ENCODE measurements at regions not wholly inside any gene's neighbourhood (a gene's known extent, or its start where the extent isn't known, plus 50 kb on each side); places are given as distances from the start of the nearest gene placed in this dataset.
"Not testable (repeated sequence)": the region's sequence is repeated elsewhere in the genome, so short reads cannot be mapped to it uniquely, and the experiment has no call there.

GRCh38 chr12:5272018-5272785 lies 159.7 kb upstream of the NTF3 start:
- Histone ChIP-seq H3K4me3 (ENCODE audit: severe bottlenecking) (no peak overlapping the region), H3K27me3 (ENCODE audit: insufficient read depth, poor library complexity, severe bottlenecking) (no peaks in the 10 kb centered on the region), H3K36me3 (ENCODE audit: low read depth) (no peaks in the 10 kb centered on the region), H3K4me1 (ENCODE audit: insufficient read depth, poor library complexity, severe bottlenecking) (no peaks in the 10 kb centered on the region), H3K27ac (ENCODE audit: poor library complexity, severe bottlenecking) (no peak overlapping the region), H3K9me3 (ENCODE audit: severe bottlenecking) (no peaks in the 10 kb centered on the region)
- ATAC-seq (ENCODE audit: low read depth) (no peak), DNase-seq (ENCODE audit: low spot score) (no peak)
- TF ChIP-seq, protein P1, sequence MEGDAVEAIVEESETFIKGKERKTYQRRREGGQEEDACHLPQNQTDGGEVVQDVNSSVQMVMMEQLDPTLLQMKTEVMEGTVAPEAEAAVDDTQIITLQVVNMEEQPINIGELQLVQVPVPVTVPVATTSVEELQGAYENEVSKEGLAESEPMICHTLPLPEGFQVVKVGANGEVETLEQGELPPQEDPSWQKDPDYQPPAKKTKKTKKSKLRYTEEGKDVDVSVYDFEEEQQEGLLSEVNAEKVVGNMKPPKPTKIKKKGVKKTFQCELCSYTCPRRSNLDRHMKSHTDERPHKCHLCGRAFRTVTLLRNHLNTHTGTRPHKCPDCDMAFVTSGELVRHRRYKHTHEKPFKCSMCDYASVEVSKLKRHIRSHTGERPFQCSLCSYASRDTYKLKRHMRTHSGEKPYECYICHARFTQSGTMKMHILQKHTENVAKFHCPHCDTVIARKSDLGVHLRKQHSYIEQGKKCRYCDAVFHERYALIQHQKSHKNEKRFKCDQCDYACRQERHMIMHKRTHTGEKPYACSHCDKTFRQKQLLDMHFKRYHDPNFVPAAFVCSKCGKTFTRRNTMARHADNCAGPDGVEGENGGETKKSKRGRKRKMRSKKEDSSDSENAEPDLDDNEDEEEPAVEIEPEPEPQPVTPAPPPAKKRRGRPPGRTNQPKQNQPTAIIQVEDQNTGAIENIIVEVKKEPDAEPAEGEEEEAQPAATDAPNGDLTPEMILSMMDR (IDR thresholded peaks at IDR 0.05; ENCODE audit: poor library complexity, severe bottlenecking): no peak

DNA sequence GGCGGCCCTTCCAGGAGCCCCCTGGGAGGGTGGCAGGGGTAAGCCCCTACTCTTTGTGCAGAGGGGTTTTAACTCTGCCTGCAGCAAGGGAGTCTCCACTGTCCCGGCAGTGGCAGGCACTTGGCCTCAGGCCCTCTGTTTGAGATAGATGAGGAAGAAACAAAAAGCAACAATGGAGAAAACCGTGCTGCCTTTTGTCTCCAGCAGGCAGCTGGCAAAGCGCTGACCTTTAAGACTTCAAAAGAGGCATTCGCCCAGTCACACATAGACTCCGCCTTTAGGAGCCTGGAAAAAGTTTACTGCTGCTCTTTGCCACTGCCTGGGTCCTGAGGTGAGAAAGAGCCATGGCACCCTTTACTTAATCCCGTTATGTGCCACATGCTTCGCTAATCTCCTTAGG lies 158.2 kb upstream of the NTF3 start:
- Histone ChIP-seq H3K36me3 (ENCODE audit: low read depth) (no peaks in the 10 kb centered on the region), H3K4me3 (ENCODE audit: severe bottlenecking) (no peak overlapping the region), H3K27me3 (ENCODE audit: insufficient read depth, poor library complexity, severe bottlenecking) (no peaks in the 10 kb centered on the region), H3K27ac (ENCODE audit: poor library complexity, severe bottlenecking) (no peak overlapping the region), H3K4me1 (ENCODE audit: insufficient read depth, poor library complexity, severe bottlenecking) (no peaks in the 10 kb centered on the region), H3K9me3 (ENCODE audit: severe bottlenecking) (no peaks in the 10 kb centered on the region)
- TF ChIP-seq, protein P1 (IDR thresholded peaks at IDR 0.05; ENCODE audit: poor library complexity, severe bottlenecking): no peak
- ATAC-seq (ENCODE audit: low read depth) (no peak), DNase-seq (ENCODE audit: low spot score) (no peak)

DNA sequence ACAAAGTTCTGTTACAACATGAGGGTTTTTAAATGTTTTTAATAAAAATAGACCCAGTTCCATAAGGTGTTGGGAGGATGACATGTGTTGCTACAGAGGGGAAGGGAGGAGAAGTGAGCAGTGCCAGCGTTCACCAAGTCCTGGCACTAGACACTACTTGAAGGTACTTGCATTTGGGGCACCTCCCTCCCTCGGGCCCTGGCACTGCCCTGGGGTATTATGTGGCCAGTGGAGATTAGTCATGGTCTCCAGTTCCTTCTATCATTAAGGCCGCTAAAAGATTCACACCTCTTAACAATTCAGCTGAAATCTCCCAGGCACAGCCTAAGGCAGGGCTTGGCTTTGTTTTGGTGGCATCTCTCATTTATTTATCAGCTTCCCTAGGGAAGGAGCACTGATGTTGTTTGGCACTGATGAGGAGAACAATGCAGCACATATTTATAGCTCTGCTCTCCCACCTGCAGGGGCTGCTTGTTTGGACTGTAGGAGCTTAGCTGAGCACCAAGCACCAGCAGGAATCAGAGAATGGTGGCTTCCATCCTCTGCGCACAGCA lies 155.5 kb upstream of the NTF3 start:
- no peaks in the 10 kb centered on the region for H3K9me3 ChIP-seq (ENCODE audit: severe bottlenecking)
- TF ChIP-seq, protein P1 (IDR thresholded peaks at IDR 0.05; ENCODE audit: poor library complexity, severe bottlenecking): no peak
- DNase-seq (ENCODE audit: low spot score): no peak
- no peak for ATAC-seq (ENCODE audit: low read depth)
- no peak overlapping the region for H3K4me3 ChIP-seq (ENCODE audit: severe bottlenecking)
- no peaks in the 10 kb centered on the region for H3K36me3 ChIP-seq (ENCODE audit: low read depth)
- no peak overlapping the region for H3K27ac ChIP-seq (ENCODE audit: poor library complexity, severe bottlenecking)
- H3K4me1 ChIP-seq (ENCODE audit: insufficient read depth, poor library complexity, severe bottlenecking): no peaks in the 10 kb centered on the region
- no peaks in the 10 kb centered on the region for H3K27me3 ChIP-seq (ENCODE audit: insufficient read depth, poor library complexity, severe bottlenecking)

DNA sequence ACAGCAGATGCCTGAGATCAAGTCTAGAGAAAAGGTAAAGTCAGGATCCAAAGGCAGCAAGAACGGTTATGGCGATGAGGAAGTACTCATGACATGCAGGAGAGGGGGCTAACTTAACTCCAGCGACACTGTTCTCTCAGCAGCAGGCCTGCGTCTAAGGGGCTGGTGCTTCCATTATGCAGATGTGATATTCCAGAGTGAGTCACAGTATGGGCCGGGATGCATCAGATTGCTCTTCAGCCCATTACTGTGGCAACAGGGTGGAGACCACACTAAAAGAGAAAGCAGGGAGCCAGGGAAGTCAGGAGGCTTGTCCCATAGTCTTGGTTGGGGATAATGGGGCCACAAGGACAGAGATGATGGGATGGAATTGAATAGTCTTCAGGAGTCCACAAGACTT lies 151.8 kb upstream of the NTF3 start:
- Histone ChIP-seq H3K9me3 (ENCODE audit: severe bottlenecking) (peaks cover 3% of the 10 kb centered on the region), H3K4me1 (ENCODE audit: insufficient read depth, poor library complexity, severe bottlenecking) (no peaks in the 10 kb centered on the region), H3K27ac (ENCODE audit: poor library complexity, severe bottlenecking) (no peak overlapping the region), H3K36me3 (ENCODE audit: low read depth) (no peaks in the 10 kb centered on the region), H3K4me3 (ENCODE audit: severe bottlenecking) (no peak overlapping the region), H3K27me3 (ENCODE audit: insufficient read depth, poor library complexity, severe bottlenecking) (no peaks in the 10 kb centered on the region)
- DNase-seq (ENCODE audit: low spot score) (no peak), ATAC-seq (ENCODE audit: low read depth) (no peak)
- TF ChIP-seq, protein P1 (IDR thresholded peaks at IDR 0.05; ENCODE audit: poor library complexity, severe bottlenecking): no peak

- DNase-seq (ENCODE audit: low spot score); H3K9me3 ChIP-seq (ENCODE audit: severe bottlenecking); H3K36me3 ChIP-seq (ENCODE audit: low read depth); H3K4me3 ChIP-seq (ENCODE audit: severe bottlenecking); H3K27me3 ChIP-seq (ENCODE audit: insufficient read depth, poor library complexity, severe bottlenecking); H3K4me1 ChIP-seq (ENCODE audit: insufficient read depth, poor library complexity, severe bottlenecking); ATAC-seq (ENCODE audit: low read depth); H3K27ac ChIP-seq (ENCODE audit: poor library complexity, severe bottlenecking): not testable (repeated sequence)
Measured at GRCh38 chr12:5290368-5290767, 141.5 kb upstream of the NTF3 start.

Measured in RWPE2 (cell line).